Heart right ventricle (tissue), 16 donors: ENCODE measurements at regions not wholly inside any gene's neighbourhood (a gene's known extent, or its start where the extent isn't known, plus 50 kb on each side); places are given as distances from the start of the nearest gene placed in this dataset.

Experiments used
- ATAC-seq, 8 donors: fragments of 200-7000 bp; cut with Tn5 transposase; one replicate each; pipeline ENCODE4 v1.9.1; 2020; ENCODE audit warnings: mild to moderate bottlenecking in 8 of 8, moderate library complexity in 8 of 8, moderate number of reproducible peaks in 1 of 8
- DNase-seq, 2 donors: peaks; one replicate each; pipeline ENCODE4 v3.0.0-alpha.2; 2020
- H3K27ac ChIP-seq, 10 donors: fragments of 200-600 bp; sonication (generic) in 2 of 10; one replicate each; pipeline versions ENCODE4 v1.5.0 to v1.8.0; 2020 to 2022; ENCODE audit warnings: mild to moderate bottlenecking in 3 of 10
- H3K27me3 ChIP-seq, 7 donors: fragments of 200-600 bp; one replicate each; pipeline ENCODE4 v1.8.0; 2021 to 2022; ENCODE audit warnings: mild to moderate bottlenecking in 2 of 7
- H3K36me3 ChIP-seq, 9 donors: fragments of 200-600 bp; sonication (generic) in 1 of 9; one replicate each; pipeline versions ENCODE4 v1.5.0 to v1.8.0; 2020 to 2022; ENCODE audit warnings: mild to moderate bottlenecking in 2 of 9
- H3K4me1 ChIP-seq, 9 donors: fragments of 200-600 bp; sonication (generic) in 1 of 9; one replicate each; pipeline versions ENCODE4 v1.5.0 to v1.8.0; 2020 to 2022; ENCODE audit warnings: mild to moderate bottlenecking in 4 of 9
- H3K4me3 ChIP-seq, 10 donors: fragments of 200-600 bp; sonication (generic) in 2 of 10; one replicate each; pipeline versions ENCODE4 v1.5.0 to v1.8.0; 2020 to 2022; ENCODE audit warnings: mild to moderate bottlenecking in 7 of 10, moderate library complexity in 2 of 10
- H3K9me3 ChIP-seq, 11 donors: fragments of 200-600 bp in 10 of 11; sonication (generic) in 2 of 11; one replicate each; pipeline versions ENCODE4 v1.5.0 to v1.8.0; 2013 to 2022; ENCODE audit warnings: mild to moderate bottlenecking in 2 of 11, control low read depth in 1 of 11, moderate library complexity in 1 of 11
- CTCF ChIP-seq, 9 donors: fragments of 200-600 bp; sonication (generic) in 2 of 9; IDR thresholded peaks; one replicate each; pipeline versions ENCODE4 v1.5.0 to v1.8.0; 2021 to 2022; ENCODE audit warnings: antibody characterized with exemption in 9 of 9, mild to moderate bottlenecking in 5 of 9, moderate library complexity in 1 of 9
- WGBS, 2 donors: extraction: QIAGEN DNeasy Blood & Tissue Kit; methylation state at CpG; one replicate each; pipeline ENCODE4 v1.1.7; 2013; ENCODE audit warnings: inconsistent platforms in 1 of 2; 5-methylcytosine and 5-hydroxymethylcytosine counted together
- intact Hi-C, 10 donors: fragments of 100-400 bp; cut with DNase I; formaldehyde crosslinking; loops; one replicate each; pipeline versions ENCODE4 v1.11.1 to v1.14.2; 2022
- donor health status: Arrhythmogenic right ventricular cardiomyopathy.
- donor health status: ischemic (EF 13 %, LVEDD 7.1; RV severe dilation, severe dysfunction).
- donor health status: healthy with polysubstance abuse.
- donor health status: DM: no; HTN: yes; CAD: no.
- donor health status: DM: no; HTN: no; CAD: no.
- donor health status: ischemic (EF 25% LVEDD 6.9; RV normal size, moderate dysfunction).
- donor health status: ischemic (EF 25% LVEDD 5.7; RV mildly dilated, moderate dysfunction).
- donor health status: healthy.
- donor health status: DM: yes; HTN: yes; CAD: no.
- donor health status: Ischemic cardiomyopathy.
- donor health status: ischemic (EF 35%, LVEDD 5.7; RV mildly dilated, moderate dysfunction).
- donor health status: nonischemic (EF 11% LVEDD 7.7; RV severe dilation, severe dysfunction).
- donor health status: DM: yes; HTN: yes; CAD: no.
- donor health status: PGD.
- donor health status: ischemic (EF 29% LVEDD 5.4; RV normal size, mild dysfunction).
- donor health status: nonischemic (EF 23%, LVEDD 6.1; RV moderate dilation, normal function).

GRCh38 chr2:14257801-14258507 is 374.6 kb upstream of the LRATD1 start:
- Histone ChIP-seq H3K27ac (no peak overlapping the region), H3K9me3 (no peaks in the 10 kb centered on the region), H3K4me3 (no peak overlapping the region), H3K36me3 (no peaks in the 10 kb centered on the region), H3K27me3 (peaks cover 0 to 4% (median 0%) of the 10 kb centered on the region in 7 donors), H3K4me1 (no peaks in the 10 kb centered on the region)
- no peak for ATAC-seq
- DNase-seq: no peak
- intact Hi-C loops: no loop called here
- no peak for TF ChIP-seq CTCF (IDR thresholded peaks at IDR 0.05)

GRCh38 chr2:14261771-14262170 is 370.7 kb upstream of the LRATD1 start:
- DNase-seq (no peak), ATAC-seq (no peak)
- Histone ChIP-seq H3K4me1 (no peaks in the 10 kb centered on the region), H3K4me3 (no peak overlapping the region), H3K27ac (no peak overlapping the region), H3K9me3 (peaks cover 0 to 4% (median 0%) of the 10 kb centered on the region in 11 donors), H3K36me3 (no peaks in the 10 kb centered on the region), H3K27me3 (no peaks in the 10 kb centered on the region)
- intact Hi-C loops: no loop called here
- no peak for TF ChIP-seq CTCF (IDR thresholded peaks at IDR 0.05)

GRCh38 chr2:14263053-14263452 is 369.5 kb upstream of the LRATD1 start:
- Histone ChIP-seq H3K9me3 (peaks cover 0 to 6% (median 0%) of the 10 kb centered on the region in 11 donors), H3K4me1 (no peaks in the 10 kb centered on the region), H3K4me3 (no peak overlapping the region), H3K27ac (no peak overlapping the region), H3K36me3 (no peaks in the 10 kb centered on the region), H3K27me3 (no peaks in the 10 kb centered on the region)
- DNase-seq (no peak), ATAC-seq (no peak)
- intact Hi-C loops: no loop called here
- TF ChIP-seq CTCF (IDR thresholded peaks at IDR 0.05): no peak

- TF ChIP-seq CTCF (IDR thresholded peaks at IDR 0.05): no peak
- Histone ChIP-seq H3K4me1 (no peaks in the 10 kb centered on the region), H3K9me3 (peaks cover 0 to 12% (median 0%) of the 10 kb centered on the region in 11 donors), H3K4me3 (no peak overlapping the region), H3K27me3 (no peaks in the 10 kb centered on the region), H3K27ac (no peak overlapping the region), H3K36me3 (no peaks in the 10 kb centered on the region)
- intact Hi-C loops: no loop called here
- DNase-seq (no peak), ATAC-seq (no peak)
- 59 to 68% methylated on average over 5 of the region's 5 CpGs for WGBS, 2 donors
Observed at GRCh38 chr2:14270036-14270582, 362.4 kb upstream of the LRATD1 start.
